ENCODE measurements at regions not wholly inside any gene's neighbourhood (a gene's known extent, or its start where the extent isn't known, plus 50 kb on each side); places are given as distances from the start of the nearest gene placed in this dataset.

- DNase-seq, result no peak
Measured at GRCh38 chr7:35498416-35498815, 196.5 kb downstream of the HERPUD2 start.

- DNase-seq, result no peak
Measured at GRCh38 chr7:35495844-35496243, 199.1 kb downstream of the HERPUD2 start.

GRCh38 chr7:35495377-35495776 lies 199.6 kb downstream of the HERPUD2 start:
- DNase-seq, result no peak

- DNase-seq, result no peak
Measured at GRCh38 chr7:35494407-35494806, 200.5 kb downstream of the HERPUD2 start.

- no peak for DNase-seq
Measured at GRCh38 chr7:35492451-35493175, 202.3 kb downstream of the HERPUD2 start.

- no peak for DNase-seq
Measured at GRCh38 chr7:35491233-35491632, 203.7 kb downstream of the HERPUD2 start.

- no peak for DNase-seq
Measured at GRCh38 chr7:35487841-35488240, 207.1 kb downstream of the HERPUD2 start.

GRCh38 chr7:35487402-35487801 lies 207.5 kb downstream of the HERPUD2 start:
- no peak for DNase-seq

- no peak for DNase-seq
Measured at GRCh38 chr7:35485436-35485835, 209.5 kb downstream of the HERPUD2 start.

- no peak for DNase-seq
Measured at GRCh38 chr7:35483568-35483967, 211.4 kb downstream of the HERPUD2 start.

GRCh38 chr7:35482231-35482630 lies 212.7 kb downstream of the HERPUD2 start:
- no peak for DNase-seq

- no peak for DNase-seq
Measured at GRCh38 chr7:35480806-35481205, 214.1 kb downstream of the HERPUD2 start.

- DNase-seq, result no peak
Measured at GRCh38 chr7:35477609-35478008, 217.3 kb downstream of the HERPUD2 start.

GRCh38 chr7:35474100-35474499 lies 220.2 kb upstream of the TBX20 start:
- DNase-seq, result no peak

- no peak for DNase-seq
Measured at GRCh38 chr7:35468606-35469005, 214.7 kb upstream of the TBX20 start.

- DNase-seq, result no peak
Measured at GRCh38 chr7:35467456-35467978, 213.6 kb upstream of the TBX20 start.

- no peak for DNase-seq
Measured at GRCh38 chr7:35465791-35466336, 212.0 kb upstream of the TBX20 start.

GRCh38 chr7:35463751-35464150 lies 209.9 kb upstream of the TBX20 start:
- DNase-seq, result no peak

- no peak for DNase-seq
Measured at GRCh38 chr7:35463176-35463700, 209.3 kb upstream of the TBX20 start.

- no peak for DNase-seq
Measured at GRCh38 chr7:35454575-35455385, 200.9 kb upstream of the TBX20 start.

- no peak for DNase-seq
Measured at GRCh38 chr7:35450456-35451214, 196.7 kb upstream of the TBX20 start.

- DNase-seq, result no peak
Measured at GRCh38 chr7:35448486-35448885, 194.6 kb upstream of the TBX20 start.

- DNase-seq, result no peak
Measured at GRCh38 chr7:35446091-35446490, 192.2 kb upstream of the TBX20 start.

Data from NCI-H1417 treated with DMSO at 0.1 percent for 48 hours (cell line).